PC-9 (cell line): ENCODE measurements at regions not wholly inside any gene's neighbourhood (a gene's known extent, or its start where the extent isn't known, plus 50 kb on each side); places are given as distances from the start of the nearest gene placed in this dataset.

ENCODE experiments used
- EZH2 ChIP-seq: fragments of 200-600 bp; sonication (generic); IDR thresholded peaks from 2 replicates; pipeline ENCODE4 v1.8.0; 2017; ENCODE audit warnings: antibody characterized with exemption, low read depth
- TF ChIP-seq, protein P1 (sequence below): fragments of 200-600 bp; sonication (generic); conservative IDR thresholded peaks from 2 replicates; pipeline ENCODE4 v1.6.1; 2017; ENCODE audit warnings: mixed run types, antibody characterized with exemption, mild to moderate bottlenecking, moderate library complexity

DNA sequence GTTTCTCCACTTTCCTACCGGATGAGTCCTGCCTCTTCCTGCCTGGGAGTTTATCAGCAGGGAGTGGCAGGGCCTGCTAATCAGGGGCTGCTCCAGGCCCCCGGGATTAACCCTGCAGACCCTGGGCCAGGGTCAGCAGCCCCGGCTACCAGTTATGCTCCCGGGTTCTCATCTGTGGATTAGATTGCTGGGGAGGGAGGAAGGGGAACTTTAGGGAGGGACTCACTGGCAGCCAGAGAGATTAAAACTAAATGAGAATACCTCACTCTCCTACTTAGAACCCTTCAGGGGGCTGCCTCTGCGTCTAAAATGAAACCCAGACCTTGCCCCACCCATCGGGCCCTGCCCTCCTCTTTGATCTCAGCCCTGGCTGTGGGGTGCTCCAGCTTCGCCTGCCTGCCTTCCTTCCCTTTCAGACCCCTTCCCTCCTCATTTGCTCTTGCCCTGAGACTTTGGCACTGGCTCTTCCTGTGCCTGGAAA lies 130.5 kb upstream of the HAND1 start:
- TF ChIP-seq, protein P1, sequence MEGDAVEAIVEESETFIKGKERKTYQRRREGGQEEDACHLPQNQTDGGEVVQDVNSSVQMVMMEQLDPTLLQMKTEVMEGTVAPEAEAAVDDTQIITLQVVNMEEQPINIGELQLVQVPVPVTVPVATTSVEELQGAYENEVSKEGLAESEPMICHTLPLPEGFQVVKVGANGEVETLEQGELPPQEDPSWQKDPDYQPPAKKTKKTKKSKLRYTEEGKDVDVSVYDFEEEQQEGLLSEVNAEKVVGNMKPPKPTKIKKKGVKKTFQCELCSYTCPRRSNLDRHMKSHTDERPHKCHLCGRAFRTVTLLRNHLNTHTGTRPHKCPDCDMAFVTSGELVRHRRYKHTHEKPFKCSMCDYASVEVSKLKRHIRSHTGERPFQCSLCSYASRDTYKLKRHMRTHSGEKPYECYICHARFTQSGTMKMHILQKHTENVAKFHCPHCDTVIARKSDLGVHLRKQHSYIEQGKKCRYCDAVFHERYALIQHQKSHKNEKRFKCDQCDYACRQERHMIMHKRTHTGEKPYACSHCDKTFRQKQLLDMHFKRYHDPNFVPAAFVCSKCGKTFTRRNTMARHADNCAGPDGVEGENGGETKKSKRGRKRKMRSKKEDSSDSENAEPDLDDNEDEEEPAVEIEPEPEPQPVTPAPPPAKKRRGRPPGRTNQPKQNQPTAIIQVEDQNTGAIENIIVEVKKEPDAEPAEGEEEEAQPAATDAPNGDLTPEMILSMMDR, result no peak
- no peak for TF ChIP-seq EZH2
